Astrocyte of the cerebellum (primary cell): ENCODE measurements at regions not wholly inside any gene's neighbourhood (a gene's known extent, or its start where the extent isn't known, plus 50 kb on each side); places are given as distances from the start of the nearest gene placed in this dataset.

Experiments used
- DNase-seq: peaks from one replicate; pipeline ENCODE4 v3.0.0-alpha.2; 2011; ENCODE audit warnings: low read depth
- H3K4me3 ChIP-seq: 2 replicates; pipeline ENCODE4 v1.5.1; 2011; ENCODE audit warnings: mild to moderate bottlenecking, low read depth, low read length, moderate library complexity
- in situ Hi-C: cut with HindIII; loops from 2 replicates; pipeline ENCODE4 v1.10.0; 2017; ENCODE audit warnings: low sequenced_read_pairs
- TF ChIP-seq, protein P1 (sequence below): IDR thresholded peaks from 2 replicates; pipeline ENCODE4 v1.5.1; 2012; ENCODE audit warnings: low read length, low read depth, moderate library complexity, mild to moderate bottlenecking; ENCODE audit errors: missing control alignments

DNA sequence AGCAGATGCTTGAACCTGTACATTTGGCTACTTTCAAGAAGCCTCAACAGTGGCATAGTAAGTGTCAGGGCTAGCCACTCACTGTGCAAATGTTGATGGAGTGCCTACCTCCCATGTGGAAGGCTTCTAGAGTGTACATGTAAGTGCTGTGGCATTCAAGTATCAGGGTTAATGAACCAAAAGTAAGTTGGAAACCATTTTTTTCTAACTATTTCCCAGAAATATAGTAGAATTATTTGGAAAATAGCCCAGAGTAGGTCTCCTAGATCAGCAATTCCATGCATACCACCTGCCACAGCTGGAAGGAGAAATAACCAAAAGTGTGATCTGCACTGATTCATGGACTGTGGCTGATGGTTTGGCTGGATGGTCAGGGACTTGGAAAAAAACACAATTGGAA is 53.3 kb downstream of the FOXD1 start:
- TF ChIP-seq, protein P1, sequence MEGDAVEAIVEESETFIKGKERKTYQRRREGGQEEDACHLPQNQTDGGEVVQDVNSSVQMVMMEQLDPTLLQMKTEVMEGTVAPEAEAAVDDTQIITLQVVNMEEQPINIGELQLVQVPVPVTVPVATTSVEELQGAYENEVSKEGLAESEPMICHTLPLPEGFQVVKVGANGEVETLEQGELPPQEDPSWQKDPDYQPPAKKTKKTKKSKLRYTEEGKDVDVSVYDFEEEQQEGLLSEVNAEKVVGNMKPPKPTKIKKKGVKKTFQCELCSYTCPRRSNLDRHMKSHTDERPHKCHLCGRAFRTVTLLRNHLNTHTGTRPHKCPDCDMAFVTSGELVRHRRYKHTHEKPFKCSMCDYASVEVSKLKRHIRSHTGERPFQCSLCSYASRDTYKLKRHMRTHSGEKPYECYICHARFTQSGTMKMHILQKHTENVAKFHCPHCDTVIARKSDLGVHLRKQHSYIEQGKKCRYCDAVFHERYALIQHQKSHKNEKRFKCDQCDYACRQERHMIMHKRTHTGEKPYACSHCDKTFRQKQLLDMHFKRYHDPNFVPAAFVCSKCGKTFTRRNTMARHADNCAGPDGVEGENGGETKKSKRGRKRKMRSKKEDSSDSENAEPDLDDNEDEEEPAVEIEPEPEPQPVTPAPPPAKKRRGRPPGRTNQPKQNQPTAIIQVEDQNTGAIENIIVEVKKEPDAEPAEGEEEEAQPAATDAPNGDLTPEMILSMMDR, result no peak
- H3K4me3 ChIP-seq, result no peak overlapping the region
- peak; percentile 77 for DNase-seq
- in situ Hi-C loops, result no loop called here

DNA sequence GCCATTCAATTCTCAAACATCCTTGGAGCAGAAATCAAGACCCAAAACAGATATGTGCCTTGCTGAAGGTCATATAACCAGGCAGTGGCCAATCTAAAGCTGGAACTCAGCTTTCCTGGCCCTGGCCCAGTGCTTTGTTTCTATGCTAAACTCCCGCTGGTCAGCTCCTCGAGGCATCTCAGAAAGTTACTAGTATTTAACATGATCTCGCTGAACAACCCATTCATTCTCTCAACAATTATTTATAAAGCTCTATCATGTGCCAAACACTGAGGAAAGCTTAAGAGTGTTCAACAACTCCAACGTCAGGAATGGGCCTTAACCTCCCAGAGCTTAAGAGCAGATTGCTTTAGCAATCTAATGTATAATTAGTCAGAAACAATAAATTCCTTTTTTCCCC is 54.0 kb downstream of the FOXD1 start:
- TF ChIP-seq, protein P1, result no peak
- in situ Hi-C loops, result no loop called here
- no peak overlapping the region for H3K4me3 ChIP-seq
- no peak for DNase-seq

GRCh38 chr5:73393611-73394489 is 54.7 kb downstream of the FOXD1 start:
- H3K4me3 ChIP-seq, result no peak overlapping the region
- in situ Hi-C loops, result no loop called here
- TF ChIP-seq, protein P1, result no peak
- no peak for DNase-seq

GRCh38 chr5:73392775-73393174 is 55.8 kb downstream of the FOXD1 start:
- DNase-seq, result no peak
- no peak overlapping the region for H3K4me3 ChIP-seq
- TF ChIP-seq, protein P1, result no peak
- in situ Hi-C loops, result no loop called here

DNA sequence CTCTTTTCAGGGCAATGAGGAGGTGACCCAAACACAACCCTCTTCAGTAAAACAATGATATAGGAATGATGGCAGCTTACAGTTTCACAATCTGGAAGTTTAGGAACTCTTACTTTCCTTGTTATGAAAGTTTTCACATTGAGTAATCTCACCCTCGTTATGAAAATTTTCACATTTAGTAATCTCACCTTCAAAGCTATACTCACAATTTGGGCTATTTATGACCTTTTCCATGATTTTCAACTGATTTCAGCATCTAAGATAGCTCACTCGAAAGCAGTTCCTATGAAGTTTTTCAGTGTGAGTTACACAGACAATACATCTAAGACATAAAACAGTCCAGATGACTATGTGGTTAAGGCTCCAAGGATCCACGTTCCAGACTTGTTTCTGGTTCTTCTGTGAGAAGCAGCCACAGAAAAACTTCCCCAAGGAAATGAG is 57.1 kb downstream of the FOXD1 start:
- no peak overlapping the region for H3K4me3 ChIP-seq
- no peak for DNase-seq
- TF ChIP-seq, protein P1, result no peak
- in situ Hi-C loops, result no loop called here

DNA sequence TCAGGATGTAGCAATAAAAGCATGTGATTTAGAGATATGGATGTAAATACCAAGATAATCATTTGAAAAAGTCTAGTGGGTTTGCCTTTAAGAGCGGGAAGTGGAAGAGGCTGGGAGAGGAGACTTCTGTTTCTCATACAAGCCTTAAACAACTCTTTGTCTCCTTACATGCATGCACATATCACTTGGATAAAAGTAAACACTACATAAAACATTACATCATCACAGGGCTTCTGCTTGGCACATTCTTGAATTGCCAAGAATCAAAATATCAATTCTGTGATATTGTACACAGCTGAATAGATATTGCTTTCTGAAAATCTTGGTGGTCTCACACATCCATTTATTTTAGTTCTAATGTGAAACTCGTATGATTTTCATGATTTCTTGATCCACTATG is 57.6 kb downstream of the FOXD1 start:
- no peak overlapping the region for H3K4me3 ChIP-seq
- in situ Hi-C loops, result no loop called here
- TF ChIP-seq, protein P1, result no peak
- DNase-seq, result no peak
